ENCODE measurements at regions not wholly inside any gene's neighbourhood (a gene's known extent, or its start where the extent isn't known, plus 50 kb on each side); places are given as distances from the start of the nearest gene placed in this dataset.
"Not testable (repeated sequence)": the region's sequence is repeated elsewhere in the genome, so short reads cannot be mapped to it uniquely, and the experiment has no call there.

DNA sequence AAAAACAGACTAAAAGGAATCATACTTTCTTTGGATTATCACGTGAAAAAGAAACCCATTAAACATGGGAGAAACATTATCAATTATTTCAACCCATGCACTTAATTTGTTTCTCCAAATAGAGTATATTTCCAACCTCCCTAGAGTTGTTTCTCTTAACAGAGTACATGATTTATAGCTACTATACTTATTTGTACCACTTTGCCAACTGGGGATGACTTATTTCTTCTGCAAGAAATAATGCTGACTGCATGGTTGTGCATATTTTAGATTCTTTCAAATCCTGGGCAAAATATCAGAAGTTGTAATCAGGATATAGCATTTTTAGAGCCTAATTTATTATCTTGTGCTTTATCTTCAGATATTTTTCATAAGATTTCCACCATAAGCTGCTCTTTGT, 629.1 kb upstream of the EYS start:
- no peak for DNase-seq (ENCODE audit: low read depth, low spot score)

DNA sequence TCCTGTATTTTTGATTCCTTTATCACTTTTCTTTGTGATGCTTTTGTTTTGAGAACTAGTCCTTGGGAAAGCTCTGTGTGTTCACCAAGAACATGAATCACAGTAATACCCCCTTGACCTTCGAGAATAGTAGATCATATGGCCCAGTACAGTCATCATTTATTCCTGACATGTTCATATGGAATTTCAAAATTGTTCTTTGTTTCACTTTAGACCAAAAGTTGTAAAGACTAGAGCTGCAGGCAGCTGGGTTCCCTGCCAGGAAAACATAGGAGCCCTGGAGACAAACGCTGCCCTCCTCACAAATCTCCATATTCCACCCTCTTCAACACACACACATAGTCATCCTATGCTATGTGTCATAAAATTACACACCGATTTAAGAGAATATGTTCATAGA, 621.2 kb upstream of the EYS start:
- DNase-seq (ENCODE audit: low read depth, low spot score), result peak; percentile 16

DNA sequence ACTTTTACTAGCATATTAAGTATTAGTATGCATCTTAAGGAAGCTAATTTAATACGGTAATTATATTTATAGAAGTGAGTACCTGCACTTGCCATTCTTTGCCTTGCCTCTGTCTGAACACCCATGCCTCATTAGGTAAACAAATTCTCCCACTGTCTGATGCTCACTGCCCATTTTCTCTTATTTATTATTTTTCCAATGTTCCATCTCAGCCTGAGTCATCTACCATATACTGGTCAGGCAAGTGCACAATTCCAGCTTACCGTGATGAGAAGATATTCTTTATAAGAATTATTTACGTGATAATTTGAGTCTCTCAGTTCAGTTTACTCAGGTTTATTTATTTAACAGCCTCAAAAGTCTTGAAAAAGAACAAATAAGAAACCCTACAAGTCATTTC, 619.2 kb upstream of the EYS start:
- DNase-seq (ENCODE audit: low read depth, low spot score), result no peak

DNA sequence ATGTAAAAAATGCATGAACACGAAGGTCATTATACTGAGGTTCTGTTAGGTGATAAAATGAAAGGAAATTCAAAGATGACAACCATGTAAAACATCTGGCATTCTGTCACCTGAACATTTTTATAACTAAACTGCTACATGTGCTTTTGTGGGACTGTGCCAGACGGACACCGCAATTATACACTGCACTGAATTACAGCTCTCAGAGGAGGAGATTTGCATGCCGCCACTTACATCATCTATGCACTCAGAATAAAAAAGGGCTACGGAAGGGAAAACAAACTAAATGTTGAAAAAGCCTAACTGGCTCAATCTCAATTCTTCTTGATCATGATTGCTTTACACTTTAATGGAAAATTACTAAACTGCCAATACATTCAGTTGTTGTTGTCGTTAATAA, 614.0 kb upstream of the EYS start:
- no peak for DNase-seq (ENCODE audit: low read depth, low spot score)

DNA sequence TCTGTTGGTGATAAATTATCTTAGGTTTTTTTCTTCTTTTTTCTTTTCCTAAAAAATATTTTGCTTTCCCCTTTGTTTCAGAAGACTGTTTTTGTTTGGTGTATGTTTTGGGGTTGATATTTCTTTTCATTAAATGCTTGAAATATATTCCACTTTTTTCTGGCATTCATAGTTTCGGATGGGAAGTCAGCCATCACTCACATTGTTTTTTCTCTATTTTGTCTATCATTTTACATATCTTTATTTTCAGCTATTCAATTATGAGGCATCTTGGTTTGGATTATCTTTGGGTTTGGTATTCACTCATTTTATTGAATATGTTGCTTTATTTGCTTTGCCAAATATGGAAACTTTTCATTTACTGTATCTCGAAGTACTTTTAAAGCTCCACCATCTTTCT, 600.5 kb upstream of the EYS start:
- no peak for DNase-seq (ENCODE audit: low read depth, low spot score)

DNA sequence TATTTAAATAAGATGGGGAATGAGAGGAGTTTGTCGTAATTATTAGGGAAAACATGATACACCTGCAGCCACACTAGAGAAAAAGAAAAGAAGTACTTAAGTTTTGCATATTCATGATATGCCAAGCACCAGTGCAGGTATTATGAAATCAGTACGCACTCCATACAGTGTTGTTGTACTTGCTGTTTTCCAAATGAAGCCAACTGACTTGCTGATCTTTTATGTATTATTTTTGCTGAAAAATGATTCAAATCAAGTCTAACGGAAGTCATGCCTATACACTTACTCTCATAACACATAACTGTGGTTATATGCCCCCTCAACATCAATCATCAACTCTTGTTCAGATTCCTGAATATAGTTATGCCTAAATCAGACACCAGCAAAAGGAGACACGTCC, 584.9 kb upstream of the EYS start:
- DNase-seq (ENCODE audit: low read depth, low spot score), result no peak

DNA sequence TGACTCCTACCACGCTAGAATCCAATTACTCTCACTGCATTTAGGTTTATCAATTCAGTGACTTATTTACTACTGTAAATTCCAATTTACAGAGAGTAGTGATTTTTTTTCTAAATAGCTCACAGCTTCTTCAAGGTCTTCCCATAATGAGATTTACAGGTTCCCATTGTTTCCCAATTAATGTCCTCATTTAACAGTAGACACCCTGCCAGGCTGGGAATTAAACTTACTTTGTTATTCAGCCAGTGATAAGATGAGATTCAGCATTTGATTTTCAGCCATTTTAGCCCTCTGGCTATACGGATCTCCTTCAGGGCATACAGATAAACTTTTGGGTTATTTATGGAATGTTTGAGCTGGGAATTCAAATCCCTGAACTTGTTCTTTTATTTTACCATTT, 582.9 kb upstream of the EYS start:
- no peak for DNase-seq (ENCODE audit: low read depth, low spot score)

DNA sequence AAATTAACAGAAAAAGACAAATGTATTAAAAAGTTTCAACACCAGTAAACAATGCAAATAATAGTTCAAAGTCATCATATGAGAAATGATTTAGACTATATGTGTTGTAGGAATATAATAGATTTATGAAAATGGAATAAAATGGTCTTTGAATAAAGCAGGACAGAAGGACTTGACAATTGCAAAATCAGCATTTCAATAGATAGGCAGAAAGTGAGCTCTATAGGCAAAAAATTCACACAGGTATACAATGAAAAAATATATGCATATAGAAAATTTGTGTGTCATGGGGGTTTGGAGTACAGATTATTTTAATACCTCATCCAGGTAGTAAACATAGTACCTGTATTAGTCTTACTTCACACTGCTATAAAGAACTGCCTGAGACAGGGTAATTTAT, 571.1 kb upstream of the EYS start:
- DNase-seq (ENCODE audit: low read depth, low spot score), result no peak

DNA sequence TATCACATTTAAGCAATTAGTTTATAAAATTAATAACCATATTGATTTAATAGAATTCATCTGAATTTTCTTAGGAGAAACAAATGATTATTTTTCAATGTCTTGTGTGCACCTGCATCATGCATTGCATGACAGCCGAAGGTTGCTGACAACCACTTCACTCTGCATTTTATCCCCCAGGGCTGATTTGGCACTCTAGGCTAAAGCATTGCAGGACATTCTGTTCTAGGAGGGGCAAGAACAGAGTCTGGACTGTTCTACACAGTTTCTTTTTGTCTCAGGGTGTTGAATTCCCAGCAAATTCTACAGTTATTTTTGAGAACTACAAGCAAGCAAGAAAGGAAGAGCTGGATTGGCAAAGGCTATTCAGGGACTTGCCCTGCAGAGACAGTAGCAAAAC, 570.4 kb upstream of the EYS start:
- no peak for DNase-seq (ENCODE audit: low read depth, low spot score)

DNA sequence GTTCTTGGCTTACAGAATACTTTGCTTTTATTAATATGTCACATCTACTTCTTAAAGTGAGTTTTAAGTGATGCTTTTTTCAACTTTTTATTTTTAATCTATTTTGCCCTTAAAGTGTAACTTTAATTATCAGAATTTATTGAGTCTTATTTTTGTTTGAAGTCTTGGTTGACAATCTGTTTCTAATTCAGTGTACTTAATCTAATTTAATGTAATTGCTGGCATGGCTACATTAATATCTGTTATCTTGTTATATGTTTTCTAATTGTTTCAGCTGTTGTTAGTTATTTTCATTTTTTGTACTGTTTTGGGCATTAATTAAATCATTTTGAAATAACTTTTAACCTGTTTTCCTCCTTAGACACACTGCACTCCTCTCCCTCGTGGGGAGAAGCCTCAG, 558.7 kb upstream of the EYS start:
- no peak for DNase-seq (ENCODE audit: low read depth, low spot score)

DNA sequence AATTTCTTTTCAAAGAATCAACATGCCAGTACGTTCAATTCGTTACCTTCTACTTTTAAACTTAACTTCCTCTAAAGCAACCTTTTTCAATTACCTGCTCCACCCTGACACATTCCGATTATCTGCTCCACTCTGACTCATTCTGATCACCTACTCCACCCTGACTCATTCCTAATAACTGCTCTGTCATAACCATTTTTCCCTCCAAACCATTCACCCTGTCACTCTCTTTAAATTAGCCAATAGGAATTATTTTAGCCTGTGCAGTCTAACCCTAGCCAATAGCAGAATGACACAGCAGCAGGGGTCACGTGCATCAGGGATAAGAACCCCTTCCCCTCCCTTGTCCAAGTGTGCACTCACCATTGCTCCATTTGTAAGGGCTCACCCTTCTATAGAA, 557.4 kb upstream of the EYS start:
- DNase-seq (ENCODE audit: low read depth, low spot score), result no peak

DNA sequence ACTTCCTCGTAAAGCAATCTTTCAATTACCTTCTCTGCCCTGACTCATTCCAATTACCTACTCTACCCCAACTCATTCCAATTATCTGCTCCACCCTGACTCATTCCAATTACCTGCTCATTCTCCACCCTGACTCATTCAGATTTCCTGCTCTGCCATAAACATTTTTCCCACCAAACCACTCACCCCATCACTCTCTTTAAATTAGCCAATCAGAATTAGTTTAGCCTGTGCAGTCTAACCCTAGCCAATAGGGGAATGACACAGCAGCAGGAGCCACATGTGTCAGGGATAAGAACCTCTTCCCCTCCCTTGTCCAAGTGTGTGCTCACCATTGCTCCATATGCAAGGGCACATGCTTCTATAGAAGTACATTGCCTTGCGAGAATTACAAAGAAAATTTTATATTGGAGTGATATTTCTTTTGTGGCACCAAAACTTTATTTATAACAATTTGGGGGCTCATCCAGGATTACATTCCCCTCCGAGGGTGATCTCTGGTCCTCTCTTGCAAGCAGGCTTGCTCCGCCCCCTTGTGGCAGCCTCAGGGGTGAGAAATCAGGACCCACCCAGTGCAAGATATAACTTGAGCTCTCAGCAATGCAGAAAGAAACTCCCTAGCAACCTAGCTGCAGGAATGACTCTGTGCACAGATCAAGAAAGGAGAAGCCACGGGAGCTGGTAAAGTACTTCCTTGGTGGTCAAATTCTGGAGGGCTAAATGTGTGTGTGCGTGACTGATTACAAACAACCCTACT, 551.9 kb upstream of the EYS start:
- DNase-seq (ENCODE audit: low read depth, low spot score), result not testable (repeated sequence)

DNA sequence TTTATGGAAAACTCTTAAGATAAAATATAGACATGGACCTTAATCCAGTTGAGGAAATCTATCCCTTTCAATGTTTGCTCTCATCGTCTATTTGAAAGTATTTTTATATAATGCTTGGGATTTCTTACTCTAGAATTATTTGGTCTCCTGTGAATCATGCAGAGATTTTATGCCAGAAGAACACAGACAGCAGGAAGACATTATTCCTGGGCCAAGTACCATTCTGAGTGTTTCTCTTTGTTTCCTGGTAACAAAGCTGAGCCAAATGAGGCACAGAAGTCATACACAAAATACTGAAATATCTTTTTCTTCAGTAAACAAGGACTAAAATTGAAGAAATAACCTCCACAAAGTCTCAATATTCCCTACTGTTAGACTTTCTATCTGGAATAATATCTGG, 538.2 kb upstream of the EYS start:
- DNase-seq (ENCODE audit: low read depth, low spot score), result no peak

DNA sequence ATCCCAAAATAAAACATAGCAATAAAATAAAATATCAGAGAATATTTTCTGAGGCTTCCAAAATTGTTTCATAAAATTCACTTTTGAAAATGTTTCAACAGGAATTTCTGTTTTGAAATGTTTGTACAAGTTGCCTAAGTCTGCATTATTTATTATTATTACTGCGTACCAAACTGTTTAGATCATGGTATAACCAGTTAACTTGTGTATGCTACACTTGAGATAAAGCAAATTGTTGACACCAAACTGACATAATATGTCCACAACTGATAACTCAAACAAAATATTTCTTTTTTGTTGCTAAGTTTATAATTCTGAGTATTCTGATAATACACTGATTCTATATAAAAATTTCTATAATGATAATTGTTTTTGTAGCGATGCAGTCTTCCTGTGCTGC, 531.8 kb upstream of the EYS start:
- DNase-seq (ENCODE audit: low read depth, low spot score), result no peak

DNA sequence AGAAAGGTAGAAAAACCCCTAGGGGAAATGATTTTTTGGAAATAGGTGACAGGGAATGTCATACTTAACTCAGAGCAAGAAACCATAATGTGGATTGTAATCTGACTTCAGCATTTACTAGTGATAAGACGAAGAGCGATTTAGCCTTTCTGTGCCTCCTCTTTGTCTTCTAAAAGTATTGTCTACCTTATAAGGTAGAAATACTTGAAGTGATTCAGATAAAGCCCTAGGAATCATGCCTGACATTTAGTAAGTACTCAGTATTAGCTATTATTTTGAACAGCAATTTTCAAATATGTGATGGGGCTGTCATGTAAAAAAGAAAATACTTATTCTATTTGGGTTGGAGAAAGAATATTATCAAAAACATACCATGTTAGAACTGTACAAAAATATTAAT, 525.9 kb upstream of the EYS start:
- DNase-seq (ENCODE audit: low read depth, low spot score), result no peak

DNA sequence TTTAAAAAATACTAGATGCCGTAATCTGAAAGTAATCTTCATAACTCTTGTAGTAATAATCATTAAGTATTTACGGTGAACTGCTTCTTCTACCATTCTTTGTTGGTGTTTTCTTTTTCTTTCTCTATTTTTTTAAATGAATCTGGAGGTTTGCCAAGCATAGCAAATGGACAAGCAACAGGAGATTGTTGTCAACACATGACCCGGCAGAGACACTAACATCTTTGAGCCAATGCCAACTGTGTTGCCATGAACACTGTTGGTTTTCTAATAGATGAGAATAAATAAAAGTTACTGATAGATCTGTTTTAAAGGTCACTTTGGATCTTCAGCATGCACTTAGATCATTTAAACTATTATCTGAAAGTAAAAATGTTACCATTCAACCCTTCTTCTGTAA, 523.6 kb upstream of the EYS start:
- DNase-seq (ENCODE audit: low read depth, low spot score), result no peak

DNA sequence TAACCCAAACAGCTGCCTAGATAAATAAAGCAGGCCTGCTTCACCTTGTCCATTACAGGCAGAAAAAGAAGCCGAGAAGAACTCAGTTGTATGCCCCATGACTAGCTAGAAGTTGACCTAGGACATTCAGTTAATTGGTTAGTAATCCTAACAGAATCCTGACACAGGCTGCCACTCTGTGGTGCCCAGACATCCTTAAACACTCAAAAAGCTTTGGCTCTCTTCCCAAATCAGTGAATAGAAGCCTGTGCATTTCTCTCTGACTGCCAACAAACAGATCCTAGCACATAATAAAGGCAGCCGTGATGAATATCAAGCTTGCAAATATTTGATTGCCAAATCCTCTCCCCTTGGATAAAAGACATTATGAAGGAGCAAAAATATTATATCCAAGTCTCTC, 519.1 kb upstream of the EYS start:
- no peak for DNase-seq (ENCODE audit: low read depth, low spot score)

DNA sequence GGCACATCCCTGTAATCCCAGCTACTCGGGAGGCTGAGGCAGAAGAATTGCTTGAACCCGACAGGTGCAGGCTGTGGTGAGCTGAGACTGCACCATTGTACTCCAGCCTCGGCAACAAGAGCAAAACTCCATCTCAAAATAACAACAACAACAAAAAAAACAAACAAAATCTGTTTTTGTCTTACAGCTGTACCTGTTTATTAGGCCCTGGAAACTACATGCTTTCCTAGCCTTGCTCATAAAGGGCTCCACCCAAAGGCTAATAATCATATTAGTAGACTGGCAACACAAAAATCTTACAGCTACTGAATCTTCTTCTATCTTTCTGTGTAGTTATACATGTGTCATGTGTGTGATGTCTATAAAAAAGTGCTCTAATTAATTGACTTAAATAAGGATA, 503.9 kb upstream of the EYS start:
- DNase-seq (ENCODE audit: low read depth, low spot score), result no peak

DNA sequence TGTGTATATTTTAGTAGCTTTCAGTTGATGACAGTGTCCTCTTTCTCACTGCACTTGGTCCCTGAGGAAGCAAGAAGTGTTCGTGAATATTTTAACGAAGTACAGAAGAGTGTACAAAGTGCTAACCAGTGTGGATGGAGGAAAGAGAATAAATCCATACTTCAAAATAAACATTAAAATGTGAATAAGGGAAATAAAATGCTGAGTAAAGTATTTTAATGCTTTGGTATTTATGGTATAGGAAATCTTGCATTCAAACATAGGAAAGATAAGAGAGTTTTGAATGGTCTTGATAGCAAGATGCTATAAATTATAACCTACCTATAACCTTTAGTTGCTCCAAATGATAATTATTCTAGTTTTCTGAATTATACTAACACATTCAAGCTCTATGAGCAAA, 493.4 kb upstream of the EYS start:
- DNase-seq (ENCODE audit: low read depth, low spot score), result no peak

DNA sequence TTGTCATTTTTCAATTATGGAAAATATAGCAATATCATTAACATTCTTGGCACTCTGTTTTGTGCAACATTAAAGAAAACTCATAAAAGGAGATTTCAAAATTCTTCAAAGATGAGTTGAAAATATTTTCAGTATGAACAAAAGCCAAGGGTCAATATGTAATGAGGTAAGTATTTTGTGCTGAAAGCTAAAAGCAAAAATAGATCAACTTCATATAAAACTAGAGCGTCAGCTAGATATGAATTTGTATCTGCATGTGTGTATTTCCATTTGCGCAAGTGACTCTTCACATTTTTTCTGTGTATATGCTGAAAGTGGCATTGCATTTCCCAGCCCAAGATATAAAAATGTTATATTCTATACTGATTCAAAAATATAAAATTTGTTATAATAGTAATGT, 492.1 kb upstream of the EYS start:
- no peak for DNase-seq (ENCODE audit: low read depth, low spot score)

DNA sequence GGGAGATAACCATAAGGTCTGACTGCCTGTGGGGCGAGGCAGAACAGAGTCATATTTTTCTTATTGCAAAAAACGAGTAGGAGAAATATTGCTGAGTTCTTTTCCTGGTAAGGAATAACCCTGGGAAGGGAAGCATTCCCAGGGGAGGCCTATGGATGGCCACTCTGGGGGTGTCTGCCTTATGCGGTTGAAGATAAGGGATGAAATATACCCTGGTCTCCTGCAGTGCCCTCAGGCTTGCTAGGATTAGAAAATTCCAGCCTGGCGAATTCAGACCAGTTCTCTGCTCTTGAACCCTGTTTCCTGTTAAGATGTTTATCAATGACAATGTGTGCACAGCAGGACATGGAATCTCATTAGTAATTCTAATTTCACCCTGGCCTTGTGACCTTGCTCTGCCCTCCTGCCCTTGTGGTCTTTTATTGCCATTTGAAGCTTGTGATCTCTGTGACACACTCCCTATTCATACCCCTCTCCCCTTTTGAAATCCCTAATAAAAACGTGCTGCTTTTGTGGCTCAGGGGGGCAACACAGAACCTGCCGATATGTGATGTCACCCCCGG, 491.1 kb upstream of the EYS start:
- DNase-seq (ENCODE audit: low read depth, low spot score), result no peak

DNA sequence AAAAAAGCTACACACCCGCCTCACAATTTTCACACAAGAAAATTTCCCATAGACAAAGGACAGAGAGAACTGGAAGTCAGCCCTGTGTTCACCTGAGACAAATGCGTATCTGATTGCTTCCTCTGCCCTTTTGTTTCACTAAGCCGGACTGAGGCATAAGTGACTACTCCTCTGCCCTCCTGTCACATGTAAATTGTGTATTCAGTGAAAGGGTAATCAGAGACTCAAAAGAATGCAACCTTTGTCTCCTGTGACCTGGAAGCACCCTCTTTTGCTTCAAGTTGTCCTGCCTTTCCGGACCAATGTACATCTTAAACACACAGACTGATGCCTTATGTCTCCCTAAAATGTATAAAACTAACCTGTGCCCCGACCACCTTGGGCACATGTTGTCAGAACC, 483.8 kb upstream of the EYS start:
- DNase-seq (ENCODE audit: low read depth, low spot score), result no peak

DNA sequence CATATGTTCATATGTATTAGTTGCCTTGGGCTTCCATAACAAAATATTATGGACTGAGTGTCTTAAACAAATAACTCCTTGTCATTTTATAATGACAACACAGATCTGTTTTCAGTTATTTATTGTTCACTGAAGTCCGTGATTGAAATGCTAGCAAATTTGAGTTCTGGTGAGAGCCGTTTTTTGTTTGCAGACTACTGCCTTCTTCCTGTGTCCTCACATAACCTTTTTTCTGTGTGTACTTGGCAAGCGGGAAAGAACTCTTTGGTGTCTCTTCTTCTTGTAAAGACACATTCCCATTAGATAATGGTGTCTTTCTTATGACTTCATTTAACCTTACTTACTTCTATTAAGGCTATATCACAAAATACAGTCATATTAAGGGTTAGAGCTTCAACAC, 482.9 kb upstream of the EYS start:
- DNase-seq (ENCODE audit: low read depth, low spot score), result no peak

DNA sequence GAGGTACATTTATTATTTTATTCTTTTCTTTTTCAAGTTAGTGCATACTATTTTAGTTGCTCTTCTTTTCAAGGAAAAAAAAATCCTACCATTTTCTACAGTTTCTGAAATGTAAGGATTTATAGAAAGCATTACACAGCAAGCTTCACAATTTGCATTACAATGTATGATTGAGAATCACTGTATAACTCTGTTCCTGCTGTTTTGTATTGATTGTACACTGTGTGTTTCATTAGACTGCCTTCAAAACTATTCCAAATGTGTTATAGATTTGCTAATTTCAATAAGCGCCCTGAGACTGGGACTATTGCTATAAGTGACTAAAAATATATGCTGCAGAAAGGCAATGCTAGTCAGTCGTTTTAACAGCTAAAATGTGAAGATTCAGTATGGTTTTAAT, 479.7 kb upstream of the EYS start:
- DNase-seq (ENCODE audit: low read depth, low spot score), result no peak
